Mesodermal cell (in vitro differentiated cells): ENCODE measurements at regions not wholly inside any gene's neighbourhood (a gene's known extent, or its start where the extent isn't known, plus 50 kb on each side); places are given as distances from the start of the nearest gene placed in this dataset.

Experiments used
- H3K27ac ChIP-seq: 2 replicates; pipeline ENCODE4 v1.7.0; 2013; ENCODE audit warnings: mild to moderate bottlenecking, low read depth, low read length, moderate library complexity; ENCODE audit not compliant: severe bottlenecking
- H3K36me3 ChIP-seq: 2 replicates; pipeline ENCODE4 v1.7.1; 2013; ENCODE audit warnings: mild to moderate bottlenecking, low read length, moderate library complexity; ENCODE audit not compliant: control insufficient read depth, insufficient read depth
- H3K4me1 ChIP-seq: one replicate; pipeline ENCODE4 v1.7.1; 2013; ENCODE audit warnings: mild to moderate bottlenecking, low read length; ENCODE audit not compliant: insufficient read depth, control insufficient read depth, poor library complexity, severe bottlenecking
- H3K4me3 ChIP-seq: 2 replicates; pipeline ENCODE4 v1.7.0; 2013; ENCODE audit warnings: low read length, control low read depth, mild to moderate bottlenecking; ENCODE audit not compliant: insufficient read depth, poor library complexity, severe bottlenecking; ENCODE audit errors: extremely low read depth
- H3K9me3 ChIP-seq: 2 replicates; pipeline ENCODE4 v1.7.1; 2013; ENCODE audit warnings: mild to moderate bottlenecking, low read length, moderate library complexity; ENCODE audit not compliant: control insufficient read depth
- WGBS, 2 experiments: methylation state at CpG; one replicate each; pipeline ENCODE4 v1.1.5; 2013; ENCODE audit warnings: missing lambda C conversion rate in 2 of 2; ENCODE audit not compliant: insufficient coverage in 2 of 2; 5-methylcytosine and 5-hydroxymethylcytosine counted together

DNA sequence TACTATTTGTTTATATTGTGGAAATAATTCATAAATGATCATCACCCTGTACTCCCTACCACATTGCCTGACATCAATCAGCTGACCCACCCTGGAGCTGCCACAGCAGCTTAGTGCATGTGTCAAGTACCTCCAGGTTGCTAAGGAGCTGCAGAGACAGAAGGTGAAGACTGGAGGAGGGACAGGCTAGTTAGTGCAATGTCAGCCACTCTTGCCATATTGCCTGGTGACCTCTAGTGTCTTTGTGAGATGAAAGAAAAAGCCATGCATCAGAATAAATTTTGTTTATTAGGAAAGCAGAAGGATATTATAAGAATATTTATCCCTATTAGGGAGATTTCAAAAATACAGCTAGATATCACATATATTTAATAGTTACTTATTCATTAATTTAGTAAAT, 243.9 kb upstream of the FAT4 start:
- no peaks in the 10 kb centered on the region for H3K4me1 ChIP-seq
- H3K9me3 ChIP-seq, result no peaks in the 10 kb centered on the region
- H3K27ac ChIP-seq, result no peak overlapping the region
- H3K36me3 ChIP-seq, result no peaks in the 10 kb centered on the region
- H3K4me3 ChIP-seq, result no peak overlapping the region

DNA sequence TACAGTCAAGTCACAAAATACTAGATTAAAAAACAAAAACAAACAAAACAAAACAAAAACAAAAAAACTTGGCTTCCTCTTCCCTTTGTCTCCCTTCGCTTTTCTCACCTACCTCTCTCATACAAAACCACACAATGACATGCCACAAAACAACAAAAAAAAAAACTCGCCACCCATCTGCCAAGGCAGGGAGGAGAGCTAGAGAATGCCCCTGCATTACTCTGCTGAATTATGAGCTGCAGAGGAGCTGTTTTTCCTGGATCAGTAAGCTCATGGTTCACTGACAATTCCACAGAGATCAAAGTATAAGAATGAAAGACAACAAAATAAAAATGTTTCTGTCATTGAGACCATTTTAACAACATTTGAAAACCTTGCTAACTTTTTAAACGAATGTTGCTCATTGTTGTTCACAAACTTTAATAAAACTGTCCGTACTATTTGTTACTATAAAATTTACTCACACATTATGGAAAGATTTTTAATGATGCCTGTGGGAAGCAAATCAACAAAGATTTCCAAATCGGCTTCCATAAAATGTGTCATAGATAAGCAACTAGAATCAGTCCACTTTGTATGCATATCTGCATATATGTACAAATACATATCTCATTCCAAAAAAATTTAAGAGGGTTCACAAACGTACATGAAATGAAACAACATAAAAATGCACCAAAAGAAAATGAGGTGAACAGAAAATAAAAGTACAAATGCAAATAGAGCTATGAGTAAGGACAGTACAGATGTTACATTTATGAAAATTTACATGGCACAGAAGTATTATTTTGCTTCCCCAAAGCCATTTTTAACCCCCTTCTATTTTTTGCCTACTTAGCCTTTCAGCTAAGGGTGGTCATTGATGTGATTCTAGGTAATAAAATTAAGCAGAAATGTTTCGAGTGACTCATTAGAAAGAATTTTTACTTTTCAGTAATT, 252.4 kb upstream of the FAT4 start:
- Histone ChIP-seq H3K4me1 (no peaks in the 10 kb centered on the region), H3K27ac (no peak overlapping the region), H3K36me3 (no peaks in the 10 kb centered on the region), H3K9me3 (no peaks in the 10 kb centered on the region), H3K4me3 (no peak overlapping the region)
- WGBS, 2 experiments, result 82% methylated on average over 2 of the region's 7 CpGs; no CpG with 5 or more reads in 1 of the 2 experiments

DNA sequence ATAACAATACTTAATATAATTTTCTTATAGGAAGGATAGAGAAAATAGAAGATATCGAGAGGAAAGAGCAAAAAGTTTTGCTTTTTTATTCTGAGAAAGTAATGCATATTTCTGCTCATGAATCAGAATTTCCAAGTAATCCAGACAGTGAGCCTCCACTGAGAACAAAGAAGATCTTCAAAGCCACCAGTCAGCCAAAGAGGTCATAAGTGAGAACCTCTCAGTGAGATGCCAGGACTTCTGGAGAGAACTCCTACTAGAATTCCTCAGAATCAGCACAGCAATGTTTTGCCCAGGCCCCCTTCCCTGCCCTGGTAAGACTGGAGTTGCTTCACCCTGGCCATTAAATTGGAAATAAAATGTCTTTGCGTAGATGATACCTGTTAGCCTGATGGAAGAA, 254.4 kb upstream of the FAT4 start:
- no peak overlapping the region for H3K4me3 ChIP-seq
- no CpG with 5 or more reads among the region's 2 CpGs for WGBS, 2 experiments
- H3K9me3 ChIP-seq, result no peaks in the 10 kb centered on the region
- no peak overlapping the region for H3K27ac ChIP-seq
- H3K4me1 ChIP-seq, result no peaks in the 10 kb centered on the region
- H3K36me3 ChIP-seq, result no peaks in the 10 kb centered on the region

DNA sequence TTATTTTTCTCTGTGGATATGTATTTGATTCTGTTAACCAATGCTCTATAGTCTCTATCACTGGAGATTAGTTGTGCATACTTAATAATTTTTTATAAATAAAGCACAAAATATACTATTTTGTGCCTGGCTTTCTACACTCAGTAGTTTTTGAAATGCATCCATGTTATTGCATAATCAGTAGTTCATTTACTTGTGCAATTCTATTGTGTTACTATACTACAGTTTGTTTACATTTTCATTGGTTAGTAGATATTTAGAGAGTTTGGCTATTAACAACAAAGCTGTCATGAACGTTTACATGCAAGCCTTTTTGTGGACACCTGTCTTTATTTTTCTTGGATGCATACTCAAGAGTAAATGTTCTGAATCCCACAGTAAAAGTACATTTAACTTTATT, 265.0 kb upstream of the FAT4 start:
- Histone ChIP-seq H3K9me3 (no peaks in the 10 kb centered on the region), H3K4me3 (no peak overlapping the region), H3K36me3 (no peaks in the 10 kb centered on the region), H3K4me1 (no peaks in the 10 kb centered on the region), H3K27ac (no peak overlapping the region)
- WGBS, 2 experiments, result no CpG with 5 or more reads among the region's 1 CpG

DNA sequence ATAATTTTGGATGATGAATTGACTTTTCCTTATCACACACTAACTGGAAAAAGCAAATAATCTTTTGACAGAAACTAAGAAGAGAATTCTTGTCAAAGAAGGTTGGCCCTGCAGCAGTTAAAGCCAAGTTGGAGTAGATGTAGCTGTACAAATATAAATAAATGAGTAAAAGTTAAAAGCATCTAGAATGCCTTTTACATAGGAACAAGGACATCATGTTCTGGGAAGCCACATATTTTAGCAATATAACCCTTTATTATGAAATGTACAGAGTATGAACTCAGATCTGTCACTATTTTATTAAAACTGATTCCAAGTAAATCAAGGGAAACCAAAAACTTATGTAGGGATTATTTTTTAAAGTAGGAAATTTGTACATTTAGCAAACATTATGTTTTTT, 269.4 kb upstream of the FAT4 start:
- Histone ChIP-seq H3K4me1 (peaks cover 3% of the 10 kb centered on the region), H3K4me3 (no peak overlapping the region)

DNA sequence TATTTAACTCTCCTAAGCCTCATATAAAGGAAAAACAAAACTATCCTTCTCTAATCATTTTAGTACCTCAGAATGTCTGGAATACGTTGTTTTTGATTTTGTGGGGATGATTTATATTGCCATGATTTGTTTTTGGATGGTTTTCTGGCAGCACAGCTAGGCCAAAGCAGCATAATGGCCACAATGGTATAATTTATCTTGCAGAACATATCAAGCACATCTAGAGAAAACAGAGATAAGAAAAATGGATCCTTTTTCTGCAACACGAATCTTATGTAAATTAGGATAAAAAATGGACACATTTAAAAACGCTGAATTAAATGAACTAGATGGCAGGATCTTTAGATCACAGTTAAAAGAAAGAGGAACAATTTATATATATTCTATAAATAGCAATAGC, 269.9 kb upstream of the FAT4 start:
- H3K9me3 ChIP-seq, result no peaks in the 10 kb centered on the region
- 100% methylated on average over 1 of the region's 3 CpGs; no CpG with 5 or more reads in 1 of the 2 experiments for WGBS, 2 experiments
- H3K4me1 ChIP-seq, result peaks cover 3% of the 10 kb centered on the region
- H3K4me3 ChIP-seq, result no peak overlapping the region
- H3K36me3 ChIP-seq, result no peaks in the 10 kb centered on the region
- H3K27ac ChIP-seq, result no peak overlapping the region

More for the DNA sequence above, 269.4 kb upstream of the FAT4 start:
- H3K36me3 ChIP-seq, result no peaks in the 10 kb centered on the region
- no peaks in the 10 kb centered on the region for H3K9me3 ChIP-seq
- no peak overlapping the region for H3K27ac ChIP-seq

DNA sequence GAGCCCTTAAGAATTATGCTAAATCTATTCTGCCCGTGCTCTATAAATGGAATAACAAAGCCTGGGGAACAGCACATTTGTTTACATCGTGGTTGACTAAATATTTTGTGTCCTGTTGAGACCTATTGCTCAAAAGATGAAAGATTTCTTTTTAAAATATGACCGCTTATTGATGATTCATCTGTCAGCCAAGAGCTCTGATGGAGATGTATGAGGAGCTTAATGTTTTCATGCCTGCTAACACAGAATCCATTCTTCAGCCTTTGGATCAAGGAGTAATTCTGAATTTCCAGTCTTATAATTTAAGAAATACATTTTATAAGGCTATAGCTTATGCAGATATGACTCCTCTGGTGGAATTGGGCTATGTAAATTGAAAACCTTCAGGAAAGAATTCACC, 271.3 kb upstream of the FAT4 start:
- Histone ChIP-seq H3K4me1 (peaks cover 3% of the 10 kb centered on the region), H3K36me3 (no peaks in the 10 kb centered on the region), H3K27ac (no peak overlapping the region), H3K9me3 (no peaks in the 10 kb centered on the region), H3K4me3 (no peak overlapping the region)
- WGBS, 2 experiments, result 93 to 100% methylated on average over 1 to 3 of the region's 3 CpGs

DNA sequence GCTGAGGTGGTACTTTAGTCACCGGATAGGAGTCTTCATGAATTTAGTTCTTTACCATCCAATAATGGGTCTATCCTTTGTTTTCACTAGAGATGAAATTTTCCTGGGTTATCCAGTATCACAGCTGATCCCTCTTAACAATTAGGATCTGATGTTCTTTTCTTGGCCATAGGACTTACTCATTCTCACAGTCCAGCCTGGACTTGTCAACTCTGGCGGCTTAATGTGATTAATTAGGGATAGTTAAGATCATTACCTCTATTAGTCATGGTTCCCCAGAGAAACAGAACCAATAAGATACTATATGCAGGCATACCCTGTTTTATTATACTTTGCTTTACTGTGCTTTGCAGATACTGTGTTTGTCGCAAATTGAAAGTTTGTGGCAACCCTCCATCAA, 272.7 kb upstream of the FAT4 start:
- Histone ChIP-seq H3K4me3 (no peak overlapping the region), H3K36me3 (no peaks in the 10 kb centered on the region), H3K9me3 (no peaks in the 10 kb centered on the region), H3K4me1 (peaks cover 3% of the 10 kb centered on the region), H3K27ac (no peak overlapping the region)
- WGBS, 2 experiments, result 100% methylated on average over 2 of the region's 3 CpGs; no CpG with 5 or more reads in 1 of the 2 experiments

DNA sequence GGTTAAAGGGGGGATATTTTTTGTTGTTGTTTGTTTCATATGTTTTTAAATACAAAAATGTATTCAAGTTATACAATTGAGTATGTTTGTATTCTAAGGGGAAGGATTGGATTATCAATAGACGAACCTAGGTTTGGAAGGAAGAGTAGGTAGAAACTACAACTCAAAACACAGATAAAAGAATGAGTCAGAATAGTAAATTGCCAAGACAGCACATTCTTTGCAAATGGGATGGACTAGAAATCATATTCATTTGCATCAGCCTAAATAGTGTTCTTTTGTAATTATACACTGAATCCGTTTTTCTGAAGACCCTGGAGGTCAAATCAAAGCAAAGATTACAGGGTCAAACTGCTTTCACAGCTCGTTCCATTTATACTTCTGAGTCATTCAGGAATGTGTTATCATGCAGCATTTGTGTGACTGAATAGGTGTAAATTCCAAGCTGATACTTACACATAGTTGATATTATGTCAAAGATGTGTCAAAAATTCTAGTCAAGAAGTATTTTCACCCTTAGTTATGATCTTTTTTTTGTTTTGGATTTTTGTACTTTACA, 273.3 kb upstream of the FAT4 start:
- Histone ChIP-seq H3K9me3 (no peaks in the 10 kb centered on the region), H3K27ac (no peak overlapping the region), H3K4me3 (no peak overlapping the region), H3K4me1 (peaks cover 3% of the 10 kb centered on the region), H3K36me3 (no peaks in the 10 kb centered on the region)
- 60% methylated on average over 2 of the region's 3 CpGs; no CpG with 5 or more reads in 1 of the 2 experiments for WGBS, 2 experiments

DNA sequence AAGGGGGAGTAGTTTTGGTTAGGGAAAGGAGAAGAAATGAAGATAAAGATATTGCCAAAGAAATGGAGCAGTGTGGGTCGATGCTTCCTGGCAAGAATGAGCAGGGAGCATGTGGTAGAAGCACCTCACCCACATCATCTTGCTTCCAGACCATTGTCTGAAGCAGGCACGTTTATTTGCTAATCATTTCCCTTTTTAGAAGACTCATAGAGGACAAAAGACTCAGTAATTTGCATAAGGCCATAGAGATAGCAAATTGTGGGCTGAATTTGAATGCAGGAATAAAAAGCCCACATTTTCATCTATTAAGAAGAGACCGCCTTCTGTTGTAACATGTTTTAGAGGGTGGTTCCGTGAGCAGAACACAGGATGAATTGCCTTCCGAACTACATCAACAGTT, 275.2 kb upstream of the FAT4 start:
- peaks cover 3% of the 10 kb centered on the region for H3K4me1 ChIP-seq
- H3K36me3 ChIP-seq, result no peaks in the 10 kb centered on the region
- no peak overlapping the region for H3K27ac ChIP-seq
- no peak overlapping the region for H3K4me3 ChIP-seq
- 80 to 100% methylated on average over 1 of the region's 5 CpGs for WGBS, 2 experiments
- no peaks in the 10 kb centered on the region for H3K9me3 ChIP-seq

DNA sequence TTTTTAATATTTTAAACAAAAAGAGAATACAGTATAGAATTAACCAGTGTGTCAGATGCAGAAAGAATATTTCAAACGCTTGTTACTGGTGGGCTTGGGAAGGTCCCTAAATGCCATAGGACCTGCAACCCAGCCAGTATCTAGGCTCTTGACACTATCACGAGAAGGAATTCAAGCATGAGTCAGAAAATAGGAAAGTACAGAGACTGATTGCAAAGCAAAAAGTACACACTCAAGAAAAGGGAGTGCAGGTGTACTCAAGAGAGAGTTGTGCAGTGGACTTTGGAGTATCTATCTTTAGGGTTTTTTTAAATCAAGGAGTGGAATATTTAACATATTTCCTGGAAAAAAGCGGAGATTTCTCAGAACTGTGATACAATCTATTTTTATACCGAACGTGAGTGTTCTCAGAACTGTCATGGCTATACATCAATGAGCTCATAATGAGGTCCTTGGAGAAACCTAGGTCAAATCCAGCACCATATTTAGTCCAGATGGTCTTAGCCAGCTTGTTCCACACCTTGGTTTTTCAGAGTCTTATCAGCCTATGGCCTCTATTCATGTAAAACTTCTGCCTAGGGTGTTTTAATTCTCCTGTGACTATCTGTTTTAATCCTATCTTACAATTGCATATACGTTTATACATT, 291.8 kb upstream of the FAT4 start:
- H3K4me3 ChIP-seq, result no peak overlapping the region
- no peaks in the 10 kb centered on the region for H3K36me3 ChIP-seq
- 93% methylated on average over 3 to 5 of the region's 6 CpGs for WGBS, 2 experiments
- H3K4me1 ChIP-seq, result no peaks in the 10 kb centered on the region
- H3K9me3 ChIP-seq, result peaks cover 5% of the 10 kb centered on the region
- no peak overlapping the region for H3K27ac ChIP-seq
